ENCODE measurements at regions not wholly inside any gene's neighbourhood (a gene's known extent, or its start where the extent isn't known, plus 50 kb on each side); places are given as distances from the start of the nearest gene placed in this dataset.

DNA sequence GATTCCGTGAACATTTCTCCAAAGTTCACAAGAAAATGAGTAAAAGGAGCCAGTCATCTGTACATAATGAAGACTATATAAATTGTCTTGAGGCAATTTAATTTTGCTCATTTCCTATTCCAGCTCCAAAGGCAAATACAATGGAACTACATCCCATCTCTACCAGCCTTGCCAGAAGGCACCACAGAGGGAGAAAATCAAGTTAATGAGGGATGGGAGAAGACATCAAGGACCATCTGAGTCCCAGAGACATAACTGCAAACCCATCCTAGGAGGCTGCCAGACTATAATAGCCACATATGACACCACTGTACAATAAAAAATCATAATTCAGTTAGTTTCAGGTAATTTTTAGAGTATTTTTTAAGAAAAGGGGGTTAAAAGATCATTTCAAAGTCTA lies 136.3 kb upstream of the RGMB start:
- H3K4me1 Mint-ChIP-seq: peaks cover 41% of the 10 kb centered on the region
- CTCF ChIA-PET: no interaction called here
- no peak for DNase-seq (ENCODE audit: low spot score)
- H3K9me3 Mint-ChIP-seq: no peaks in the 10 kb centered on the region
- H3K27me3 Mint-ChIP-seq (ENCODE audit: low read depth): no peaks in the 10 kb centered on the region
- POLR2A ChIA-PET: no interaction called here
- no peak overlapping the region for H3K27ac Mint-ChIP-seq
- no peak overlapping the region for H3K4me3 Mint-ChIP-seq
- H3K36me3 Mint-ChIP-seq: no peaks in the 10 kb centered on the region
- TF ChIP-seq ZNF263 (CRISPR knock-in tag; IDR thresholded peaks at IDR 0.05; ENCODE audit: low read depth) (no peak), NFYB (CRISPR knock-in tag; conservative IDR thresholded peaks at IDR 0.05; ENCODE audit: low read depth) (no peak), FOXP1 (CRISPR knock-in tag; IDR thresholded peaks at IDR 0.05; ENCODE audit: borderline replicate concordance) (no peak), OVOL2 (CRISPR knock-in tag; IDR thresholded peaks at IDR 0.05; ENCODE audit: borderline replicate concordance) (no peak), ZNF121 (CRISPR knock-in tag; IDR thresholded peaks at IDR 0.05) (no peak), SMAD3 (CRISPR knock-in tag; IDR thresholded peaks at IDR 0.05; ENCODE audit: borderline replicate concordance) (no peak), ZNF232 (CRISPR knock-in tag; IDR thresholded peaks at IDR 0.05) (no peak)
- TF ChIP-seq, protein P1, sequence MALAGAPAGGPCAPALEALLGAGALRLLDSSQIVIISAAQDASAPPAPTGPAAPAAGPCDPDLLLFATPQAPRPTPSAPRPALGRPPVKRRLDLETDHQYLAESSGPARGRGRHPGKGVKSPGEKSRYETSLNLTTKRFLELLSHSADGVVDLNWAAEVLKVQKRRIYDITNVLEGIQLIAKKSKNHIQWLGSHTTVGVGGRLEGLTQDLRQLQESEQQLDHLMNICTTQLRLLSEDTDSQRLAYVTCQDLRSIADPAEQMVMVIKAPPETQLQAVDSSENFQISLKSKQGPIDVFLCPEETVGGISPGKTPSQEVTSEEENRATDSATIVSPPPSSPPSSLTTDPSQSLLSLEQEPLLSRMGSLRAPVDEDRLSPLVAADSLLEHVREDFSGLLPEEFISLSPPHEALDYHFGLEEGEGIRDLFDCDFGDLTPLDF (CRISPR knock-in tag; IDR thresholded peaks at IDR 0.05): no peak
- TF ChIP-seq, protein P2, sequence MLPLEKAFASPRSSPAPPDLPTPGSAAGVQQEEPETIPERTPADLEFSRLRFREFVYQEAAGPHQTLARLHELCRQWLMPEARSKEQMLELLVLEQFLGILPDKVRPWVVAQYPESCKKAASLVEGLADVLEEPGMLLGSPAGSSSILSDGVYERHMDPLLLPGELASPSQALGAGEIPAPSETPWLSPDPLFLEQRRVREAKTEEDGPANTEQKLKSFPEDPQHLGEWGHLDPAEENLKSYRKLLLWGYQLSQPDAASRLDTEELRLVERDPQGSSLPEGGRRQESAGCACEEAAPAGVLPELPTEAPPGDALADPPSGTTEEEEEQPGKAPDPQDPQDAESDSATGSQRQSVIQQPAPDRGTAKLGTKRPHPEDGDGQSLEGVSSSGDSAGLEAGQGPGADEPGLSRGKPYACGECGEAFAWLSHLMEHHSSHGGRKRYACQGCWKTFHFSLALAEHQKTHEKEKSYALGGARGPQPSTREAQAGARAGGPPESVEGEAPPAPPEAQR (CRISPR knock-in tag; IDR thresholded peaks at IDR 0.05): no peak
- TF ChIP-seq, protein P3, sequence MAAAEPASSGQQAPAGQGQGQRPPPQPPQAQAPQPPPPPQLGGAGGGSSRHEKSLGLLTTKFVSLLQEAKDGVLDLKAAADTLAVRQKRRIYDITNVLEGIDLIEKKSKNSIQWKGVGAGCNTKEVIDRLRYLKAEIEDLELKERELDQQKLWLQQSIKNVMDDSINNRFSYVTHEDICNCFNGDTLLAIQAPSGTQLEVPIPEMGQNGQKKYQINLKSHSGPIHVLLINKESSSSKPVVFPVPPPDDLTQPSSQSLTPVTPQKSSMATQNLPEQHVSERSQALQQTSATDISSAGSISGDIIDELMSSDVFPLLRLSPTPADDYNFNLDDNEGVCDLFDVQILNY (CRISPR knock-in tag; IDR thresholded peaks at IDR 0.05): no peak
- TF ChIP-seq, protein P4, sequence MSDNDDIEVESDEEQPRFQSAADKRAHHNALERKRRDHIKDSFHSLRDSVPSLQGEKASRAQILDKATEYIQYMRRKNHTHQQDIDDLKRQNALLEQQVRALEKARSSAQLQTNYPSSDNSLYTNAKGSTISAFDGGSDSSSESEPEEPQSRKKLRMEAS (CRISPR knock-in tag; IDR thresholded peaks at IDR 0.05): no peak
- TF ChIP-seq, protein P5, sequence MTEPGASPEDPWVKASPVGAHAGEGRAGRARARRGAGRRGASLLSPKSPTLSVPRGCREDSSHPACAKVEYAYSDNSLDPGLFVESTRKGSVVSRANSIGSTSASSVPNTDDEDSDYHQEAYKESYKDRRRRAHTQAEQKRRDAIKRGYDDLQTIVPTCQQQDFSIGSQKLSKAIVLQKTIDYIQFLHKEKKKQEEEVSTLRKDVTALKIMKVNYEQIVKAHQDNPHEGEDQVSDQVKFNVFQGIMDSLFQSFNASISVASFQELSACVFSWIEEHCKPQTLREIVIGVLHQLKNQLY (CRISPR knock-in tag; IDR thresholded peaks at IDR 0.05): no peak
- TF ChIP-seq, protein P6, sequence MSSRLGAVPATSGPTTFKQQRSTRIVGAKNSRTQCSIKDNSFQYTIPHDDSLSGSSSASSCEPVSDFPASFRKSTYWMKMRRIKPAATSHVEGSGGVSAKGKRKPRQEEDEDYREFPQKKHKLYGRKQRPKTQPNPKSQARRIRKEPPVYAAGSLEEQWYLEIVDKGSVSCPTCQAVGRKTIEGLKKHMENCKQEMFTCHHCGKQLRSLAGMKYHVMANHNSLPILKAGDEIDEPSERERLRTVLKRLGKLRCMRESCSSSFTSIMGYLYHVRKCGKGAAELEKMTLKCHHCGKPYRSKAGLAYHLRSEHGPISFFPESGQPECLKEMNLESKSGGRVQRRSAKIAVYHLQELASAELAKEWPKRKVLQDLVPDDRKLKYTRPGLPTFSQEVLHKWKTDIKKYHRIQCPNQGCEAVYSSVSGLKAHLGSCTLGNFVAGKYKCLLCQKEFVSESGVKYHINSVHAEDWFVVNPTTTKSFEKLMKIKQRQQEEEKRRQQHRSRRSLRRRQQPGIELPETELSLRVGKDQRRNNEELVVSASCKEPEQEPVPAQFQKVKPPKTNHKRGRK (CRISPR knock-in tag; IDR thresholded peaks at IDR 0.05; ENCODE audit: borderline replicate concordance): no peak
- TF ChIP-seq, protein P7, sequence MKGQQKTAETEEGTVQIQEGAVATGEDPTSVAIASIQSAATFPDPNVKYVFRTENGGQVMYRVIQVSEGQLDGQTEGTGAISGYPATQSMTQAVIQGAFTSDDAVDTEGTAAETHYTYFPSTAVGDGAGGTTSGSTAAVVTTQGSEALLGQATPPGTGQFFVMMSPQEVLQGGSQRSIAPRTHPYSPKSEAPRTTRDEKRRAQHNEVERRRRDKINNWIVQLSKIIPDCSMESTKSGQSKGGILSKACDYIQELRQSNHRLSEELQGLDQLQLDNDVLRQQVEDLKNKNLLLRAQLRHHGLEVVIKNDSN (CRISPR knock-in tag; IDR thresholded peaks at IDR 0.05): no peak
- ATAC-seq: no peak

DNA sequence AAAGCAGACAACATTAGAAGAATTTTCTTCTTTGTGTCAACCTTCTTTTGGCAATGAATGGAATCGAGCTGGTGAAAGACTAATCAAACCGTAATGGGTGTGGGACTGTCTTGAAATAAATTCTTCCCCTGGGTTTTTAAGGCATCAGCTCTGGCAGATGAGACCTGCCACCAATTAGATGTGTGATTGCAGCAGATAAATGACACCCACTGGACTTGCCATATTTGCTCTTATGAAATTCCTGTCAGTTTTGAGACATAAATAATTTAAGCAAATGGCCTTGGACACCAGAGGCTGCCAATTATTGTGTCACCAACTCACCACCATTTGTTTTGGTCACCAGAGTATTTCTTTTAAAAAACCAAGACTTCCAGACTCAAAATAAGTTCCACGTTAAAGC lies 135.9 kb upstream of the RGMB start:
- no peak overlapping the region for H3K4me3 Mint-ChIP-seq
- DNase-seq (ENCODE audit: low spot score) (no peak), ATAC-seq (no peak)
- H3K27ac Mint-ChIP-seq: no peak overlapping the region
- CTCF ChIA-PET: no interaction called here
- peaks cover 43% of the 10 kb centered on the region for H3K4me1 Mint-ChIP-seq
- H3K36me3 Mint-ChIP-seq: no peaks in the 10 kb centered on the region
- no peaks in the 10 kb centered on the region for H3K9me3 Mint-ChIP-seq
- POLR2A ChIA-PET: no interaction called here
- no peaks in the 10 kb centered on the region for H3K27me3 Mint-ChIP-seq (ENCODE audit: low read depth)
- TF ChIP-seq, protein P8, sequence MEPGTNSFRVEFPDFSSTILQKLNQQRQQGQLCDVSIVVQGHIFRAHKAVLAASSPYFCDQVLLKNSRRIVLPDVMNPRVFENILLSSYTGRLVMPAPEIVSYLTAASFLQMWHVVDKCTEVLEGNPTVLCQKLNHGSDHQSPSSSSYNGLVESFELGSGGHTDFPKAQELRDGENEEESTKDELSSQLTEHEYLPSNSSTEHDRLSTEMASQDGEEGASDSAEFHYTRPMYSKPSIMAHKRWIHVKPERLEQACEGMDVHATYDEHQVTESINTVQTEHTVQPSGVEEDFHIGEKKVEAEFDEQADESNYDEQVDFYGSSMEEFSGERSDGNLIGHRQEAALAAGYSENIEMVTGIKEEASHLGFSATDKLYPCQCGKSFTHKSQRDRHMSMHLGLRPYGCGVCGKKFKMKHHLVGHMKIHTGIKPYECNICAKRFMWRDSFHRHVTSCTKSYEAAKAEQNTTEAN (CRISPR knock-in tag; IDR thresholded peaks at IDR 0.05): no peak
- no peak for TF ChIP-seq JUN (CRISPR knock-in tag; IDR thresholded peaks at IDR 0.05)
- no peak for TF ChIP-seq NFYB (CRISPR knock-in tag; conservative IDR thresholded peaks at IDR 0.05; ENCODE audit: low read depth)
- no peak for TF ChIP-seq ZNF138 (CRISPR knock-in tag; conservative IDR thresholded peaks at IDR 0.05)
- no peak for TF ChIP-seq SMAD4 (CRISPR knock-in tag; IDR thresholded peaks at IDR 0.05)
- TF ChIP-seq TCF7 (CRISPR knock-in tag; IDR thresholded peaks at IDR 0.05; ENCODE audit: low read depth): no peak
- TF ChIP-seq EMX1 (CRISPR knock-in tag; IDR thresholded peaks at IDR 0.05): no peak
- TF ChIP-seq HMGA2 (CRISPR knock-in tag; IDR thresholded peaks at IDR 0.05): no peak
- TF ChIP-seq ELF4 (CRISPR knock-in tag; IDR thresholded peaks at IDR 0.05; ENCODE audit: low read depth): no peak
- TF ChIP-seq ZNF263 (CRISPR knock-in tag; IDR thresholded peaks at IDR 0.05; ENCODE audit: low read depth): no peak
- no peak for TF ChIP-seq CBFB (CRISPR knock-in tag; IDR thresholded peaks at IDR 0.05; ENCODE audit: low read depth)
- TF ChIP-seq PRRX2 (CRISPR knock-in tag; IDR thresholded peaks at IDR 0.05): no peak
- TF ChIP-seq, protein P9, sequence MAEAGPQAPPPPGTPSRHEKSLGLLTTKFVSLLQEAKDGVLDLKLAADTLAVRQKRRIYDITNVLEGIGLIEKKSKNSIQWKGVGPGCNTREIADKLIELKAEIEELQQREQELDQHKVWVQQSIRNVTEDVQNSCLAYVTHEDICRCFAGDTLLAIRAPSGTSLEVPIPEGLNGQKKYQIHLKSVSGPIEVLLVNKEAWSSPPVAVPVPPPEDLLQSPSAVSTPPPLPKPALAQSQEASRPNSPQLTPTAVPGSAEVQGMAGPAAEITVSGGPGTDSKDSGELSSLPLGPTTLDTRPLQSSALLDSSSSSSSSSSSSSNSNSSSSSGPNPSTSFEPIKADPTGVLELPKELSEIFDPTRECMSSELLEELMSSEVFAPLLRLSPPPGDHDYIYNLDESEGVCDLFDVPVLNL (CRISPR knock-in tag; IDR thresholded peaks at IDR 0.05; ENCODE audit: borderline replicate concordance, low read depth): no peak

Data from WTC11 (cell line).